Stimulated activated CD4-positive, alpha-beta T cell treated with anti-CD3 and anti-CD28 coated beads, Interleukin-15, amount 100 ng/mL, for 1 hour (primary cell): ENCODE measurements at regions not wholly inside any gene's neighbourhood (a gene's known extent, or its start where the extent isn't known, plus 50 kb on each side); places are given as distances from the start of the nearest gene placed in this dataset.

Source experiments
- DNase-seq, 2 donors: peaks; one replicate each; pipeline ENCODE4 v3.0.0-alpha.2; 2020; ENCODE audit warnings: low read depth in 1 of 2, low spot score in 1 of 2

- no peak for DNase-seq
Measured at GRCh38 chr15:98382139-98382538, 266.2 kb upstream of the IGF1R start.

DNA sequence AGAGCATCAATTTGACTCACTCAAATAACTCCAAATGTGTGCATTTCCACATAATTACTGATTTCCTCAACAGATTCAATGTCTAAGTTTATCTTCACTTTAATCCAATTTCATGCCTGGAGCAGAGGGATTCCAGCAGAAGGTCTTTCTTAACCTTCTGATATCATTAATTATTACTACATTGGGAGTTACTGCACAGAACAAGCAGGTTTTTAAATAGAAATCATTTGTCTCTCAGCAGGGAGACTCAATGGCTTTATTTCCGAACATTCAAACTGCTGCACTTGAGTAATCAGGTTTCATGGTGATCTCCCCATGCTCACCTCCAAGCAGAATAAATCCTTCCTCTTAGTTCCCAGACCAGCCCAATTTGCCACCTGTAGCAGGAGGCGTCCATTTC lies 264.8 kb upstream of the IGF1R start:
- no peak for DNase-seq

GRCh38 chr15:98384328-98385029 lies 263.9 kb upstream of the IGF1R start:
- no peak for DNase-seq

GRCh38 chr15:98385752-98386381 lies 262.5 kb upstream of the IGF1R start:
- DNase-seq, result no peak

DNA sequence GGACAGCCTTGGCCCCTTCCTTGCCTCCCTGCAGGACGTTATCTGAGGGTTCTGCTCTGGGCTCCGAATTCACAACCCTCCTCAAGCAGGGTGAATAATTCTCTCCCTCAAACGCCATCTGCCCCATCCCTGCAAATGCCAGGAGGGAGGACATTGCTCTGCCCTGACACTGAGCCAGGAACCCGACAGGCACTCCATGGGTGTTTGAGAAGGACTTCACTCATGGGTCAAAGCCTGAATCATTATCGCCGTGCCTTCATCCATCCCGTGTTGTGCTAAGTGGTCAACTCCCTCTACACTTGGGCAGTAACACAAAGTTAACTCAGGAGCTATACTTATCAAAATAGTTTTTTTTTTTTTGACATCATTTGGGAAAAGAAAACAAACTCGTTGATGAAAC lies 261.8 kb upstream of the IGF1R start:
- no peak for DNase-seq

GRCh38 chr15:98387866-98388265 lies 260.5 kb upstream of the IGF1R start:
- no peak for DNase-seq

- no peak for DNase-seq
Measured at GRCh38 chr15:98390946-98391530, 257.3 kb upstream of the IGF1R start.

DNA sequence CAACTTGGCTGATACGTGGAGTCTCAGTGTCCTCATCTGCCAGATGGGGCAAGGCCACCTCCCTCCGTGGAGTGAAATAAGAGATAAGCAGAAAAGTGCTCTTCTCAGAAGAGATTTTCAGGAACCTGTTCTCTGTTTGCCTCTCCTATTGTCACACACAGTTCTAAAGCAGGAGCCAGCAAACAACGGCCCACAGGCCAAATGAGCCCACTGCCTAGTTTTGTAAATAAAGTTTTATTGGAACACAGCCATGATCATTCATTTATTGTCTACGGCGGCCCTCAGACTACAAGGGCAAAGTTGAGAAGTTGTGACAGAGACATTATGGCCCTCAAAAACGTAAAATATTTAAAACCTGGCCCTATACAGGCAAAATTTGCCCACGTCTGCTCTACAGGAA lies 256.8 kb upstream of the IGF1R start:
- no peak for DNase-seq

GRCh38 chr15:98393471-98393870 lies 254.9 kb upstream of the IGF1R start:
- DNase-seq, result no peak

DNA sequence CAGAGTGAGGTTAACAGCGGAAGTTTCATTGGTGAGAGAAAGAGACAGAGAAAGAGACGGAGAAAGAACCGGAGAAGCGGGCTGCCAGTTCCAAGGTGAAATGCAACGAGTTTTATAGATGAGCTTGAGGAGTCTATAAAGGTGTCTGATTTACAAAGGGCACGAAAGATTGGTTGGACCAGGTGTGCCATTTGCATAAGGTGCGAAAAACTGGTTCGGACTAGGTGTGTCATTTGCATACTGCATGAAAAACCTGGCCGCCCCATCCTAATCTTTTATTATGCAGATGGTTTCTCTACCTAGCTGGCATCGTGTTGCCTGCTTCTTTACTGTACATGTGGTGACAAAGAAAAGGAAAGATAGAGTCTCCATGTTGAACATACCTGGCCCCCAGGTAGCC lies 253.8 kb upstream of the IGF1R start:
- no peak for DNase-seq

DNA sequence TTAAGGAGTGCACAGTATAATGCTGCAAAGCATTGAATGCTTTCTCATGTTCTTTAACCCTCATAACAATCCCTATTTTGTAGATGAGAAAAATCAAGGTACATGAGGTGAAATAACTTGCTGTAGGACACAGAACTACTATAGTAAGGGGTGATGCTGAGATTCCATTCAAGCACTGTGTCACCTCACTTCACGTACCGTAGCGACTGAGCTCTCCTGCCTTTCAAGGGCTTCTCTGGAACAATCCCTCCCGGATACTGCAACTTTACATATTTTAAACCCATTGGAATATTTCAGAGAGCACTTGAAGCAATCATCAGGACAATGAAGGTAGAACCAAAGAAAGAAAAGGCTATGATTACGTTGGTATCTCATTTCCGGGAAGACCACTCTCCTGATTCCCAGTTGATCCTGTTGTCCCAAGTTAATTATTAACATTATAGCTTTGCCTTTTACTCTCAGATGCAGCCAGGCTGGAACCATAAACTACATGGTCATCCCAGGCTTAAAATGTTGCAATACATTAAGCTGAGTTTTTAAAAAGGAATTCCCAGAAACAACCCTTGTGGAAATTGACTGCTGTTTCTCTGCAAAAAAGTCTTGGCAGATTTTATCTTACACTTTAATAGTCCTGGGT lies 252.2 kb upstream of the IGF1R start:
- no peak for DNase-seq

GRCh38 chr15:98397419-98397818 lies 250.9 kb upstream of the IGF1R start:
- DNase-seq, result no peak

DNA sequence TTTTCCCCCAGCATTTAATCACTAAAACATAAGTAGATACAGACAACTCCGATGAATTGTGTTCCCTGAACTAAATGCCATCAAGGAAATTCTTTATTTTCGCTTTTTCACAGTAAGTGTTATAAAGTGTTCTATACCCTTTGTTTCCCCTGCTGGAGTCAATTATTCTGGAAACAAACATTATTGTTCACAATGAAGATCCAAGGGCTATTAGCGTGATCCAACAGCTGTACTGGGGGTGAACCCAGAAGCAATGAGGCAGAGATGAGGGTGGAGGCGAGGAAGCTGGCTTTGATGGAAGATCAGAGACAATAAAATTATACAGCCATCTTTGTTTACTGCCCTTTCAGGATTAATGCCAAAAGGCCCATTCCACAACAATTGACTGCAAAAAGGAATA lies 250.3 kb upstream of the IGF1R start:
- DNase-seq, result no peak

GRCh38 chr15:98398886-98399285 lies 249.5 kb upstream of the IGF1R start:
- no peak for DNase-seq

GRCh38 chr15:98400120-98400519 lies 248.2 kb upstream of the IGF1R start:
- no peak for DNase-seq

DNA sequence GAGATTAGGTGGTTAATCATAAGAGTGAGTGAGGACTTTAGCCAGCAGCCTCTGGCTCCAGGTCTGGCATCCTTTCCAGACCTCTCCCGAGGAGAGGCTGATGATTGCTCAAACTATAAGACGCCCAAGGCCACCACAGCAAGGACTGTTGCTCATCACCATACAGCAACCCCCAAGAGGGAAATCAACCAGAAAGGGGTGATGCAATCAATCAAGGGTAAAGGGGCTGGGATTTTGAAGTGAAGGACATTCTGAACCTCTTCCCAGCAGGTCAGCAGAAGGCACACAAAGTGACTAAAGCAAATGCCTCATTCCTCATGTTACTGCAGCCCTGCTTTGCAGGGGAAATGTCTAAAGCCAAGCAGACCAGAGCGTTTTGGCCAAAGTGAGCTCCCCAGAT lies 247.3 kb upstream of the IGF1R start:
- no peak for DNase-seq

- no peak for DNase-seq
Measured at GRCh38 chr15:98402486-98402885, 245.9 kb upstream of the IGF1R start.

GRCh38 chr15:98403169-98403568 lies 245.2 kb upstream of the IGF1R start:
- no peak for DNase-seq

DNA sequence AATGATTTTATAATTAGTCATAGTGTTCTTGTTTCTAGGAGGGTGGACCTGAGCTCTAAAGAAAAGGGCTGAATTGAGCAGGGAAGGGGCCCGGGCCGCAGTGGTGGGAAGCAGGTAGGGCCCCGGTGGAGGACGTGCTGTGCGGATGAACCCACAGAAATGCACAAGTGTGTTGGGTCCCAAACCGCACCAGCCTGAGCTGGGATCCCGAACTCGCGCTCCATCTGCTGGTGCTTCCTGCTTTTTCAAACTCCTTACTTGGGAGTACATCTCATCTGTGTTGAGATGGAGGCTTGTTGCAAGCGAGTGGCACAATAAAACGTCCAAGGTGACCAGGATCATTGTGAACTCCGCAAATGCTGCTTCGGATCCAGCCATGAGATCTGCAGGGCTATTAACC lies 244.8 kb upstream of the IGF1R start:
- DNase-seq, result no peak

DNA sequence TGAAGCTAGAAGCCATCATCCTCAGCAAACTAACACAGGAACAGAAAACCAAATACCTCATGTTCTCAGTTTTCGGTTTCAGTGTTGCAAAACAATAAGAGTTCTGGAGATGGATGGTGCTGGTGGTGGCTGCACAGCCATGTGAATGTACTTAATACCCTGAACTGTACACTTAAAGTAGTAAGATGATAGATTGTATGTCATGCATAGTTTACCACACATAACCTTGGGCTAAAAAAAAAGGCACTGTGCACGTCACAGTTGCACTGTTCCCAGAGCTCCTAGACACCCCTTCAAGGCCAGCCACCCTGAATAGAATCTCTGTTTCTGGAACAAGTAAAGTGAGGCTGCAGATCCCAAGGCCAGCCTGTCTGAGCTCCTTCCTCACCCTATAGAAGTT lies 243.3 kb upstream of the IGF1R start:
- DNase-seq, result no peak

- DNase-seq, result no peak
Measured at GRCh38 chr15:98408231-98408630, 240.1 kb upstream of the IGF1R start.

- DNase-seq, result no peak
Measured at GRCh38 chr15:98410328-98410727, 238.0 kb upstream of the IGF1R start.
